ENCODE measurements at regions not wholly inside any gene's neighbourhood (a gene's known extent, or its start where the extent isn't known, plus 50 kb on each side); places are given as distances from the start of the nearest gene placed in this dataset.
"Not testable (repeated sequence)": the region's sequence is repeated elsewhere in the genome, so short reads cannot be mapped to it uniquely, and the experiment has no call there.

DNA sequence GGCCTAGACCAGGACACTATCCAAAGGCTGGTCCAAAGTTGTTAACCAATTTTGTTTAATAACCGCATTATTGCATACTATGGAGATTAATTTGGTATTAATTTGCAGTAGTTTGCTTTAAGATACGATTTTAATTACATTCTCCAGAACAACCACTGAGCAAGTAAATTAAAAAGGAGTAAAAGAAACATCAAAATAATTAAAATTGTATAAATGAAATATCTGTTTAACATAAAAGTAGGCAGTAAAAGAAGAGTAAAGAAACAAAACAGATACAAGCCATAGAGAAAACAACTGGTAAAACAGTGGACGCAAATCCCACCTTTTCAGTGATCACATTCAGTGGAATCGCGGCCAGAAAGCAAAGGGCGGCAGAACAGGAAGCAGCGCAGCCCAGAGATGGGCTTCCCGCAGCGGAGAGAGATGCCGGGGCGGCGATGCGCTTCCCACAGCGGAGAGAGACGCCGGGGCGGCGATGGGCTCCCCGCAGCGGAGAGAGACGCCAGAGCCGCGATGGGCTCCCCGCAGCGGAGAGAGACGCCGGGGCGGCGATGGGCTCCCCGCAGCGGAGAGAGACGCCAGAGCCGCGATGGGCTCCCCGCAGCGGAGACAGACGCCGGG, 176.8 kb downstream of the RTP5 start:
- TF ChIP-seq, protein P1, sequence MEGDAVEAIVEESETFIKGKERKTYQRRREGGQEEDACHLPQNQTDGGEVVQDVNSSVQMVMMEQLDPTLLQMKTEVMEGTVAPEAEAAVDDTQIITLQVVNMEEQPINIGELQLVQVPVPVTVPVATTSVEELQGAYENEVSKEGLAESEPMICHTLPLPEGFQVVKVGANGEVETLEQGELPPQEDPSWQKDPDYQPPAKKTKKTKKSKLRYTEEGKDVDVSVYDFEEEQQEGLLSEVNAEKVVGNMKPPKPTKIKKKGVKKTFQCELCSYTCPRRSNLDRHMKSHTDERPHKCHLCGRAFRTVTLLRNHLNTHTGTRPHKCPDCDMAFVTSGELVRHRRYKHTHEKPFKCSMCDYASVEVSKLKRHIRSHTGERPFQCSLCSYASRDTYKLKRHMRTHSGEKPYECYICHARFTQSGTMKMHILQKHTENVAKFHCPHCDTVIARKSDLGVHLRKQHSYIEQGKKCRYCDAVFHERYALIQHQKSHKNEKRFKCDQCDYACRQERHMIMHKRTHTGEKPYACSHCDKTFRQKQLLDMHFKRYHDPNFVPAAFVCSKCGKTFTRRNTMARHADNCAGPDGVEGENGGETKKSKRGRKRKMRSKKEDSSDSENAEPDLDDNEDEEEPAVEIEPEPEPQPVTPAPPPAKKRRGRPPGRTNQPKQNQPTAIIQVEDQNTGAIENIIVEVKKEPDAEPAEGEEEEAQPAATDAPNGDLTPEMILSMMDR (conservative IDR thresholded peaks at IDR 0.05; ENCODE audit: low read depth, low read length), result no peak
- Histone ChIP-seq H3K36me3 (ENCODE audit: insufficient read depth) (no peaks in the 10 kb centered on the region), H3K4me3 (IDR thresholded peaks at IDR 0.05; ENCODE audit: insufficient read depth, low read depth, low read length) (no peak overlapping the region), H3K4me1 (ENCODE audit: low read depth, poor library complexity, severe bottlenecking) (no peaks in the 10 kb centered on the region), H3K9ac (no peak overlapping the region), H3K27ac (no peak overlapping the region), H4K20me1 (ENCODE audit: insufficient read depth) (no peaks in the 10 kb centered on the region), H3K4me2 (no peak overlapping the region), H2AFZ (ENCODE audit: low read depth) (no peak overlapping the region), H3K79me2 (ENCODE audit: insufficient read depth, low read depth) (no peaks in the 10 kb centered on the region), H3K27me3 (ENCODE audit: insufficient read depth, low read depth) (no peaks in the 10 kb centered on the region)

DNA sequence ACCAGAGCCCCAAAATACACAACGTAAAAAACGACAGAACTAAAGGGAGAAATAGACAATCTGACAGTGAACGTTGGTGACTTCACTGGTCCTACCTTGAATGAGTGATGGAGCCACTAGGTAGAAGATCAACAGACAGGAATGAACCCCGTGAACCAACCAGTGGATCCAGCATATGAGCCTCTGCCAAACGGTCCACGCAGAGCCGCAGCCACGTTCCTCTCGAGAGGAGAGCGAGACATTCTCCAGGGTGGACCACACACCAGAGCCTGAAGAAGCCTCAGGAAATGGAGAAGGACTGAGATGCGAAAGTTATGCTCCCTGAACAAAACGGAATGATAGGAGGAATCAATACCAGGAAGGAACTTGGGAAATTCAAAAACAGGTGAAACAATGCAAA, 178.4 kb downstream of the RTP5 start:
- Histone ChIP-seq H4K20me1 (ENCODE audit: insufficient read depth) (no peaks in the 10 kb centered on the region), H3K79me2 (ENCODE audit: insufficient read depth, low read depth) (no peaks in the 10 kb centered on the region), H3K36me3 (ENCODE audit: insufficient read depth) (no peaks in the 10 kb centered on the region), H2AFZ (ENCODE audit: low read depth) (no peak overlapping the region), H3K9ac (no peak overlapping the region), H3K4me1 (ENCODE audit: low read depth, poor library complexity, severe bottlenecking) (no peaks in the 10 kb centered on the region), H3K4me3 (IDR thresholded peaks at IDR 0.05; ENCODE audit: insufficient read depth, low read depth, low read length) (no peak overlapping the region), H3K27me3 (ENCODE audit: insufficient read depth, low read depth) (no peaks in the 10 kb centered on the region), H3K4me2 (no peak overlapping the region), H3K27ac (no peak overlapping the region)
- TF ChIP-seq, protein P1 (conservative IDR thresholded peaks at IDR 0.05; ENCODE audit: low read depth, low read length), result no peak

DNA sequence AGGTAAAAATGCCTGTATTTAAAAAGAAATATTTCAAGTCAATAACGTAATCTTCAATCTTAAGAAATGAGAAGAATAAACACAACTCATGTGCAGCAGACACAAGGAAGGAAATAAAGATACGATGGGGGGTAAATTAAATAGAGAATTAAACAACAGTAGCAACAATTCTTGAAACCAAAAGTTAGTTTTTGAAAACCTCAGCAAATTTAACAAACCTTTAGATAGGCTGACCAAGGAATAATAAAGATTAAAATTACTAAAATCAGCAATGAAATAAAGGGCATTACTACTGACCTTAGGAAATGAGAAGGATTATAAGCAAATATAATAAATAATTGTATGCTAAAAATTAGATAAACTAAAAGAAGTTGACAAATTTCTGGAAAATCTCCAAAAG, 178.9 kb downstream of the RTP5 start:
- Histone ChIP-seq H3K27ac (no peak overlapping the region), H3K36me3 (ENCODE audit: insufficient read depth) (no peaks in the 10 kb centered on the region), H3K4me2 (no peak overlapping the region), H3K4me1 (ENCODE audit: low read depth, poor library complexity, severe bottlenecking) (no peaks in the 10 kb centered on the region), H3K27me3 (ENCODE audit: insufficient read depth, low read depth) (no peaks in the 10 kb centered on the region), H2AFZ (ENCODE audit: low read depth) (no peak overlapping the region), H3K79me2 (ENCODE audit: insufficient read depth, low read depth) (no peaks in the 10 kb centered on the region), H3K9ac (no peak overlapping the region), H4K20me1 (ENCODE audit: insufficient read depth) (no peaks in the 10 kb centered on the region), H3K4me3 (IDR thresholded peaks at IDR 0.05; ENCODE audit: insufficient read depth, low read depth, low read length) (no peak overlapping the region)
- TF ChIP-seq, protein P1 (conservative IDR thresholded peaks at IDR 0.05; ENCODE audit: low read depth, low read length), result no peak

DNA sequence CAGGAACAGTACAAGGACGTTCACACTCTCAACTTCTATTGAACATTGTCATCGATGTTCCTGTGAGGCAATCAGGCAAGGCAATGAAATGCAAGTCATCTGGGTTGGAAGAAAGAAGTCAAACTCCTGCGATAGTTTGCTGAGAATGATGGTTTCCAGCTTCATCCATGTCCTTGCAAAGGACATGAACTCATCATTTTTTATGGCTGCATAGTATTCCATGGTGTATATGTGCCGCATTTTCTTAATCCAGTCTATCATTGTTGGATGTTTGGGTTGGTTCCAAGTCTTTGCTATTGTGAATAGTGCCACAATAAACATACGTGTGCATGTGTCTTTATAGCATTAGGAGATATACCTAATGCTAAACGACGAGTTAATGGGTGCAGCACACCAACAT, 180.0 kb downstream of the RTP5 start:
- not testable (repeated sequence) for H3K36me3 ChIP-seq (ENCODE audit: insufficient read depth); H2AFZ ChIP-seq (ENCODE audit: low read depth); H3K27ac ChIP-seq; H3K4me1 ChIP-seq (ENCODE audit: low read depth, poor library complexity, severe bottlenecking); H3K4me3 ChIP-seq (IDR thresholded peaks at IDR 0.05; ENCODE audit: insufficient read depth, low read depth, low read length); H4K20me1 ChIP-seq (ENCODE audit: insufficient read depth); H3K79me2 ChIP-seq (ENCODE audit: insufficient read depth, low read depth); H3K27me3 ChIP-seq (ENCODE audit: insufficient read depth, low read depth); H3K4me2 ChIP-seq; H3K9ac ChIP-seq

DNA sequence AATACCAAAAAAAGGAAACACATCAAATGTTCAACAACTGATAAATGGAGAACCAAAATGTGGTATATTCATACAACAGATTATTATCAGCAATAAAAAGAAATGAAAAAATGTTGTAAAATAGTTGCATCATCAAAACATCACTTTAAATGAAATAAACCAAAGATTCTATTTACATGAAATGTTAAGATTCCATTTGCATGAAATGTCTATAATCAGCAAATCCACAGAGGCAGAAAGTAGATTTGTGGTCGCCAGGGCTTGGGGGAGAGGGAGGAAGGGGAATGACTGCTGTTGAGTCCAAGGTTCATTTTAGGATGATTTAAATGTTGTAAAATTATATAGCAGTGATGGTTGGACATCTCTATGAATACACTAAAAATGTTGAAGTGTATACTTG, 181.9 kb downstream of the RTP5 start:
- H3K4me1 ChIP-seq (ENCODE audit: low read depth, poor library complexity, severe bottlenecking), result no peaks in the 10 kb centered on the region
- no peak overlapping the region for H3K9ac ChIP-seq
- no peak overlapping the region for H3K4me2 ChIP-seq
- TF ChIP-seq, protein P1 (conservative IDR thresholded peaks at IDR 0.05; ENCODE audit: low read depth, low read length), result no peak
- H4K20me1 ChIP-seq (ENCODE audit: insufficient read depth), result no peaks in the 10 kb centered on the region
- H2AFZ ChIP-seq (ENCODE audit: low read depth), result no peak overlapping the region
- no peak overlapping the region for H3K4me3 ChIP-seq (IDR thresholded peaks at IDR 0.05; ENCODE audit: insufficient read depth, low read depth, low read length)
- no peak overlapping the region for H3K27ac ChIP-seq
- H3K27me3 ChIP-seq (ENCODE audit: insufficient read depth, low read depth), result peaks cover 11% of the 10 kb centered on the region
- no peaks in the 10 kb centered on the region for H3K36me3 ChIP-seq (ENCODE audit: insufficient read depth)
- no peaks in the 10 kb centered on the region for H3K79me2 ChIP-seq (ENCODE audit: insufficient read depth, low read depth)
